Adrenal gland (tissue), 9 donors: ENCODE measurements at regions not wholly inside any gene's neighbourhood (a gene's known extent, or its start where the extent isn't known, plus 50 kb on each side); places are given as distances from the start of the nearest gene placed in this dataset.

Experiments used
- DNase-seq, 7 donors: peaks; one replicate each; pipeline ENCODE4 v3.0.0-alpha.2; 2019 to 2020
- H3K27ac ChIP-seq, 5 donors: fragments of 200-600 bp; sonication (generic) in 4 of 5; 1 replicate in 3 of 5; 2 replicates in 2 of 5; pipeline versions ENCODE4 v1.5.1 to v1.8.0; 2016 to 2020; ENCODE audit warnings: mild to moderate bottlenecking in 1 of 5
- H3K27me3 ChIP-seq: fragments of 200-600 bp; 2 replicates; pipeline ENCODE4 v1.8.0; 2021
- H3K36me3 ChIP-seq, 2 donors: fragments of 200-600 bp; replicated peaks in 1 of 2; 1 replicate in 1 of 2; 2 replicates in 1 of 2; pipeline versions ENCODE4 v1.5.1 to v1.8.0; 2018 to 2022
- H3K4me1 ChIP-seq, 2 donors: fragments of 200-600 bp; replicated peaks in 1 of 2; 1 replicate in 1 of 2; 2 replicates in 1 of 2; pipeline versions ENCODE4 v1.5.1 to v1.8.0; 2018 to 2021
- H3K4me3 ChIP-seq, 4 donors: fragments of 200-600 bp; sonication (generic) in 3 of 4; one replicate each; pipeline ENCODE4 v1.5.1; 2016 to 2018
- H3K9me3 ChIP-seq, 3 donors: fragments of 200-600 bp; sonication (generic) in 1 of 3; replicated peaks in 1 of 3; 1 replicate in 2 of 3; 2 replicates in 1 of 3; pipeline versions ENCODE4 v1.5.1 to v1.8.0; 2016 to 2021
- POLR2A ChIP-seq, 2 donors: fragments of 450-650 bp; IDR thresholded peaks; one replicate each; pipeline ENCODE4 v1.6.1; 2017; ENCODE audit warnings: antibody characterized with exemption in 2 of 2, mild to moderate bottlenecking in 2 of 2, moderate library complexity in 1 of 2
- WGBS, 4 donors: extraction: QIAGEN DNeasy Blood & Tissue Kit in 2 of 4; methylation state at CpG; one replicate each; pipeline versions ENCODE4 v1.1.5 to v1.1.7; 2013 to 2017; 5-methylcytosine and 5-hydroxymethylcytosine counted together
- intact Hi-C, 2 donors: fragments of 100-400 bp; cut with DNase I; formaldehyde crosslinking; loops; one replicate each; pipeline versions ENCODE4 v1.14.1 to v1.15.0; 2022 to 2023
- TF ChIP-seq, protein P1 (sequence below), 6 experiments: fragments of 450-650 bp in 4 of 6; fragments of 200-600 bp in 2 of 6; sonication (generic) in 1 of 6; IDR thresholded peaks; 1 replicate in 5 of 6; 2 replicates in 1 of 6; pipeline versions ENCODE4 v1.5.1 to v1.8.0; 2016 to 2021; ENCODE audit warnings: antibody characterized with exemption in 6 of 6, mild to moderate bottlenecking in 2 of 6, moderate library complexity in 1 of 6
- donor health status: healthy with polysubstance abuse.
- donor health status: Bipolar disorder and iron deficiency.
- donor health status: DM: yes; HTN: yes; CAD: no.
- donor health status: DM: no; HTN: no; CAD: no.
- donor health status: DM: no; HTN: no; CAD: no.

DNA sequence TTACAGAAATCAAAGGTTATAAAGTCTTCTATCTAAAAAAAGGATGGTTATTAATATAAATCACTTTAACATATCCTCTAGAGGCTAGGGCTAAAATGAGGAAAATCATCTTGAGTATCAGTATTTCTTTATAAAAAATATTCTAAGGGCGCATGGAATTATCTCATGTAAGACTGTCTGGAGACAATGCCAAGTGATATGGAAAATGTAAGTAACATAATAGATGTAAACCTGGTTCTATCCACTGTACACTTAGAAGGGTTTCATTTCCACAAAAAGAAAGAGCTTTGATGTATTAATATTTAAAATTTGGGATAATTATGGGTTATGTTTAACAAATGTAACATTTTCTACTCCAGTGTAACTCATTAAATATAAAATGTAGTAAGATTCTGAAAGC is 95.9 kb upstream of the DPH5 start:
- intact Hi-C loops, result no loop called here
- Histone ChIP-seq H3K4me3 (no peak overlapping the region), H3K27ac (no peak overlapping the region), H3K9me3 (no peaks in the 10 kb centered on the region), H3K27me3 (no peaks in the 10 kb centered on the region), H3K4me1 (no peaks in the 10 kb centered on the region), H3K36me3 (no peaks in the 10 kb centered on the region)
- DNase-seq, result no peak
- TF ChIP-seq POLR2A (IDR thresholded peaks at IDR 0.05), result no peak
- TF ChIP-seq, protein P1, sequence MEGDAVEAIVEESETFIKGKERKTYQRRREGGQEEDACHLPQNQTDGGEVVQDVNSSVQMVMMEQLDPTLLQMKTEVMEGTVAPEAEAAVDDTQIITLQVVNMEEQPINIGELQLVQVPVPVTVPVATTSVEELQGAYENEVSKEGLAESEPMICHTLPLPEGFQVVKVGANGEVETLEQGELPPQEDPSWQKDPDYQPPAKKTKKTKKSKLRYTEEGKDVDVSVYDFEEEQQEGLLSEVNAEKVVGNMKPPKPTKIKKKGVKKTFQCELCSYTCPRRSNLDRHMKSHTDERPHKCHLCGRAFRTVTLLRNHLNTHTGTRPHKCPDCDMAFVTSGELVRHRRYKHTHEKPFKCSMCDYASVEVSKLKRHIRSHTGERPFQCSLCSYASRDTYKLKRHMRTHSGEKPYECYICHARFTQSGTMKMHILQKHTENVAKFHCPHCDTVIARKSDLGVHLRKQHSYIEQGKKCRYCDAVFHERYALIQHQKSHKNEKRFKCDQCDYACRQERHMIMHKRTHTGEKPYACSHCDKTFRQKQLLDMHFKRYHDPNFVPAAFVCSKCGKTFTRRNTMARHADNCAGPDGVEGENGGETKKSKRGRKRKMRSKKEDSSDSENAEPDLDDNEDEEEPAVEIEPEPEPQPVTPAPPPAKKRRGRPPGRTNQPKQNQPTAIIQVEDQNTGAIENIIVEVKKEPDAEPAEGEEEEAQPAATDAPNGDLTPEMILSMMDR (IDR thresholded peaks at IDR 0.05), result no peak
- 89 to 97% (median 94%) methylated on average over 1 of the region's 1 CpG for WGBS, 4 donors

GRCh38 chr1:101120868-101121267 is 95.3 kb upstream of the DPH5 start:
- Histone ChIP-seq H3K4me1 (no peaks in the 10 kb centered on the region), H3K27ac (no peak overlapping the region), H3K36me3 (no peaks in the 10 kb centered on the region), H3K27me3 (no peaks in the 10 kb centered on the region), H3K4me3 (no peak overlapping the region), H3K9me3 (no peaks in the 10 kb centered on the region)
- no peak for TF ChIP-seq POLR2A (IDR thresholded peaks at IDR 0.05)
- TF ChIP-seq, protein P1 (IDR thresholded peaks at IDR 0.05), result no peak
- intact Hi-C loops, result no loop called here
- DNase-seq, result no peak

DNA sequence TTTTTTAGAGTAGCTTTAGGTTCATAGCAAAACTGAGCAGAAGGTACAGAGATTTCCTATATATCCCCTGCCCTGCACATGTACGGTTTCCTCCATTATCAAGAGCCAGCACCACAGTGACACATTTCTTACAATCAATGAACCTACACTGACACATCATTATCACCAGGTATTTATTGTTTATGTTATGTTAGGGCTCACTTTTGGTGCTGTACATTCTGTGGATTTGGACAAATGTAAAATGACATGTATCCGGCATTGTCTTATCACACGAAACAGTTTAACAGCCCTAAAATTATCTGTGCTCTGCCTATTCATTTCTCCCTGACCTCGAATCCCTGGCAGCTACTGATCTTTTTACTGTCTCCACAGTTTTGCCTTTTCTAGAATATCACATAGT is 93.7 kb upstream of the DPH5 start:
- WGBS, 4 donors, result 42 to 53% (median 48%) methylated on average over 4 of the region's 4 CpGs
- Histone ChIP-seq H3K4me1 (no peaks in the 10 kb centered on the region), H3K27ac (no peak overlapping the region), H3K27me3 (no peaks in the 10 kb centered on the region), H3K4me3 (no peak overlapping the region), H3K9me3 (no peaks in the 10 kb centered on the region), H3K36me3 (no peaks in the 10 kb centered on the region)
- peak in 1 of 7 donors; percentile 10 for DNase-seq
- TF ChIP-seq, protein P1 (IDR thresholded peaks at IDR 0.05), result no peak
- no peak for TF ChIP-seq POLR2A (IDR thresholded peaks at IDR 0.05)
- intact Hi-C loops, result no loop called here

GRCh38 chr1:101116006-101116405 is 90.4 kb upstream of the DPH5 start:
- Histone ChIP-seq H3K4me1 (no peaks in the 10 kb centered on the region), H3K27ac (no peak overlapping the region), H3K9me3 (no peaks in the 10 kb centered on the region), H3K27me3 (no peaks in the 10 kb centered on the region), H3K36me3 (no peaks in the 10 kb centered on the region), H3K4me3 (no peak overlapping the region)
- intact Hi-C loops, result no loop called here
- 83 to 93% (median 87%) methylated on average over 3 of the region's 3 CpGs for WGBS, 4 donors
- TF ChIP-seq, protein P1 (IDR thresholded peaks at IDR 0.05), result no peak
- no peak for TF ChIP-seq POLR2A (IDR thresholded peaks at IDR 0.05)
- DNase-seq, result no peak
